ENCODE measurements at regions not wholly inside any gene's neighbourhood (a gene's known extent, or its start where the extent isn't known, plus 50 kb on each side); places are given as distances from the start of the nearest gene placed in this dataset.

- Histone ChIP-seq H3K27ac (ENCODE audit: low read depth, low read length, poor library complexity, severe bottlenecking) (no peak overlapping the region), H3K4me1 (ENCODE audit: insufficient read depth, low read length, poor library complexity, severe bottlenecking) (no peaks in the 10 kb centered on the region), H3K9me3 (ENCODE audit: low read depth, low read length, poor library complexity, severe bottlenecking) (no peaks in the 10 kb centered on the region), H3K27me3 (replicated peaks; ENCODE audit: insufficient read depth, low read depth, low read length, poor library complexity) (no peaks in the 10 kb centered on the region), H3K36me3 (ENCODE audit: insufficient read depth, low read length, poor library complexity, severe bottlenecking) (no peaks in the 10 kb centered on the region), H3K4me3 (ENCODE audit: low read depth, low read length, poor library complexity, severe bottlenecking) (no peak overlapping the region)
- intact Hi-C loops (cut with micrococcal nuclease; ENCODE audit: unreplicated experiment) = no loop called here
- no peak for DNase-seq (ENCODE audit: low spot score)
- TF ChIP-seq, protein P1, sequence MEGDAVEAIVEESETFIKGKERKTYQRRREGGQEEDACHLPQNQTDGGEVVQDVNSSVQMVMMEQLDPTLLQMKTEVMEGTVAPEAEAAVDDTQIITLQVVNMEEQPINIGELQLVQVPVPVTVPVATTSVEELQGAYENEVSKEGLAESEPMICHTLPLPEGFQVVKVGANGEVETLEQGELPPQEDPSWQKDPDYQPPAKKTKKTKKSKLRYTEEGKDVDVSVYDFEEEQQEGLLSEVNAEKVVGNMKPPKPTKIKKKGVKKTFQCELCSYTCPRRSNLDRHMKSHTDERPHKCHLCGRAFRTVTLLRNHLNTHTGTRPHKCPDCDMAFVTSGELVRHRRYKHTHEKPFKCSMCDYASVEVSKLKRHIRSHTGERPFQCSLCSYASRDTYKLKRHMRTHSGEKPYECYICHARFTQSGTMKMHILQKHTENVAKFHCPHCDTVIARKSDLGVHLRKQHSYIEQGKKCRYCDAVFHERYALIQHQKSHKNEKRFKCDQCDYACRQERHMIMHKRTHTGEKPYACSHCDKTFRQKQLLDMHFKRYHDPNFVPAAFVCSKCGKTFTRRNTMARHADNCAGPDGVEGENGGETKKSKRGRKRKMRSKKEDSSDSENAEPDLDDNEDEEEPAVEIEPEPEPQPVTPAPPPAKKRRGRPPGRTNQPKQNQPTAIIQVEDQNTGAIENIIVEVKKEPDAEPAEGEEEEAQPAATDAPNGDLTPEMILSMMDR (conservative IDR thresholded peaks at IDR 0.05; ENCODE audit: low read depth, low read length) = no peak
- TF ChIP-seq EZH2 (IDR thresholded peaks at IDR 0.05; ENCODE audit: borderline replicate concordance, low read depth, low read length, poor library complexity, severe bottlenecking) = no peak
- BruUV-seq (replicated peaks) = no TSS peak
- POLR2A ChIA-PET (ENCODE audit: low non-redundant PET) = no interaction called here
- CTCF ChIA-PET = no interaction called here
These were observed 1259.2 kb downstream of the FSCB start for GRCh38 chr14:43247877-43248276.

DNA sequence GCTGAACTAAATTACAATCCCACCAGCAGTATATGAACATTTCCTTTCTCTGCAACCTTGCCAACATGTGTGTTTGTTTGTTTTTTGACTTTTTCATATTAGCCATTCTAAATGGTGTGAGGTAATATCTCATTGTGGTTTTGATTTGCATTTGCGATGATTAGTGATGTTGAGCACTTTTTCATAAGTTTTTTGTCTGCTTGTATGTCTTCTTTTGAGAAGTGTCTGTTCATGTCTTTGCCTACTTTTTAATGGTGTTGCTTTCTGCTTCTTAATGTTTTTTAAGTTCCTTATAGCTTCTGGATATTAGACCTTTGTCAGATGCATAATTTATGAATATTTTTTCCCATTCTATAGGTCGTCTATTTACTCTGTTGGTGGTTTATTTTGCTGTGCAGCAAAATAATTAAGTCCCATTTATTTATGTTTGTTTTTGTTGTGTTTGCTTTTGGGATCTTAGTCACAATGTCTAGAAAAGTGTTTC, 1262.9 kb downstream of the FSCB start:
- POLR2A ChIA-PET (ENCODE audit: low non-redundant PET) = no interaction called here
- Histone ChIP-seq H3K36me3 (ENCODE audit: insufficient read depth, low read length, poor library complexity, severe bottlenecking) (no peaks in the 10 kb centered on the region), H3K4me1 (ENCODE audit: insufficient read depth, low read length, poor library complexity, severe bottlenecking) (no peaks in the 10 kb centered on the region), H3K4me3 (ENCODE audit: low read depth, low read length, poor library complexity, severe bottlenecking) (no peak overlapping the region), H3K27ac (ENCODE audit: low read depth, low read length, poor library complexity, severe bottlenecking) (no peak overlapping the region), H3K9me3 (ENCODE audit: low read depth, low read length, poor library complexity, severe bottlenecking) (no peaks in the 10 kb centered on the region), H3K27me3 (replicated peaks; ENCODE audit: insufficient read depth, low read depth, low read length, poor library complexity) (no peaks in the 10 kb centered on the region)
- TF ChIP-seq, protein P1 (conservative IDR thresholded peaks at IDR 0.05; ENCODE audit: low read depth, low read length) = no peak
- TF ChIP-seq EZH2 (IDR thresholded peaks at IDR 0.05; ENCODE audit: borderline replicate concordance, low read depth, low read length, poor library complexity, severe bottlenecking) = no peak
- no peak for DNase-seq (ENCODE audit: low spot score)
- intact Hi-C loops (cut with micrococcal nuclease; ENCODE audit: unreplicated experiment) = no loop called here
- no TSS peak for BruUV-seq (replicated peaks)
- CTCF ChIA-PET = no interaction called here

DNA sequence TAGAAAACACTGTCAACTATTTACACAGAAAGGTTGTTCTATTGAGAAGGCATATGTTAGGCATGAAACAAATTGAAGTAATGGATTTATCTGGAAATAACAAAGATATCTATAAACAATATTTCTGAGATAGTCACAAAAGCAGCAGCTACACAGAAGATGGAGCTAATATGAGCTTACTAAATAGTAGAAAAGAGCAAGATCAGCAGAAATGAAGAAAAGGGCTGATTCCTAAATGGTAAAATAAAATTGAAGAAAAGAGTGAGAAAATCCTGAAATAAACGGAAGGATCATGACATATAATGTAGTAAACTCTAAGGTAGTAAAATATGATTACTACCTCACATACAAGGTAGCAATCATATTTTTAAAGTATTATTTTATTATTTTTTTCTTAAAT, 1263.9 kb downstream of the FSCB start:
- TF ChIP-seq, protein P1 (conservative IDR thresholded peaks at IDR 0.05; ENCODE audit: low read depth, low read length) = no peak
- TF ChIP-seq EZH2 (IDR thresholded peaks at IDR 0.05; ENCODE audit: borderline replicate concordance, low read depth, low read length, poor library complexity, severe bottlenecking) = no peak
- no peaks in the 10 kb centered on the region for H3K4me1 ChIP-seq (ENCODE audit: insufficient read depth, low read length, poor library complexity, severe bottlenecking)
- CTCF ChIA-PET = no interaction called here

More for the DNA sequence above, 1263.9 kb downstream of the FSCB start:
- POLR2A ChIA-PET (ENCODE audit: low non-redundant PET) = interaction anchor here (0.6 kb wide), 1 partner anchor 45 kb away, joined by 3 read pairs; no protein-coding TSS in a partner anchor
- Histone ChIP-seq H3K27ac (ENCODE audit: low read depth, low read length, poor library complexity, severe bottlenecking) (no peak overlapping the region), H3K27me3 (replicated peaks; ENCODE audit: insufficient read depth, low read depth, low read length, poor library complexity) (no peaks in the 10 kb centered on the region), H3K4me3 (ENCODE audit: low read depth, low read length, poor library complexity, severe bottlenecking) (no peak overlapping the region), H3K9me3 (ENCODE audit: low read depth, low read length, poor library complexity, severe bottlenecking) (no peaks in the 10 kb centered on the region), H3K36me3 (ENCODE audit: insufficient read depth, low read length, poor library complexity, severe bottlenecking) (no peaks in the 10 kb centered on the region)
- DNase-seq (ENCODE audit: low spot score) = no peak
- intact Hi-C loops (cut with micrococcal nuclease; ENCODE audit: unreplicated experiment) = no loop called here
- no TSS peak for BruUV-seq (replicated peaks)
